NCI-H510A treated with DMSO at 0.1 percent for 48 hours (cell line): ENCODE measurements at regions not wholly inside any gene's neighbourhood (a gene's known extent, or its start where the extent isn't known, plus 50 kb on each side); places are given as distances from the start of the nearest gene placed in this dataset.
"Not testable (repeated sequence)": the region's sequence is repeated elsewhere in the genome, so short reads cannot be mapped to it uniquely, and the experiment has no call there.

Experiments
- DNase-seq: peaks from one replicate; lab custom pipeline; 2025; lab: John Stamatoyannopoulos, UW

- DNase-seq: no peak
Observed at GRCh38 chr16:35102780-35103403, 1643.5 kb downstream of the TP53TG3F start.

- not testable (repeated sequence) for DNase-seq
Observed at GRCh38 chr16:35111772-35112171, 1652.4 kb downstream of the TP53TG3F start.

GRCh38 chr16:35131429-35131828 is 1672.0 kb downstream of the TP53TG3F start:
- no peak for DNase-seq

GRCh38 chr16:35134471-35134870 is 1675.1 kb downstream of the TP53TG3F start:
- DNase-seq: no peak

- no peak for DNase-seq
Observed at GRCh38 chr16:35140293-35140986, 1681.0 kb downstream of the TP53TG3F start.

GRCh38 chr16:35141303-35141702 is 1681.9 kb downstream of the TP53TG3F start:
- no peak for DNase-seq

- no peak for DNase-seq
Observed at GRCh38 chr16:35142147-35142808, 1682.9 kb downstream of the TP53TG3F start.

- no peak for DNase-seq
Observed at GRCh38 chr16:35142809-35143192, 1683.4 kb downstream of the TP53TG3F start.

GRCh38 chr16:35144212-35144932 is 1685.0 kb downstream of the TP53TG3F start:
- DNase-seq: no peak

GRCh38 chr16:35146031-35146710 is 1686.8 kb downstream of the TP53TG3F start:
- no peak for DNase-seq

- no peak for DNase-seq
Observed at GRCh38 chr16:35146723-35147458, 1687.5 kb downstream of the TP53TG3F start.

- DNase-seq: no peak
Observed at GRCh38 chr16:35147556-35148504, 1688.4 kb downstream of the TP53TG3F start.

GRCh38 chr16:35148748-35149147 is 1689.3 kb downstream of the TP53TG3F start:
- no peak for DNase-seq

- no peak for DNase-seq
Observed at GRCh38 chr16:35149550-35149949, 1690.1 kb downstream of the TP53TG3F start.

GRCh38 chr16:35150805-35151312 is 1691.4 kb downstream of the TP53TG3F start:
- DNase-seq: no peak

- no peak for DNase-seq
Observed at GRCh38 chr16:35152067-35152627, 1692.7 kb downstream of the TP53TG3F start.

- DNase-seq: no peak
Observed at GRCh38 chr16:35154627-35155026, 1695.2 kb downstream of the TP53TG3F start.

- not testable (repeated sequence) for DNase-seq
Observed at GRCh38 chr16:35157549-35157948, 1698.1 kb downstream of the TP53TG3F start.

GRCh38 chr16:35169324-35169723 is 1709.9 kb downstream of the TP53TG3F start:
- not testable (repeated sequence) for DNase-seq
